PC-9 (cell line): ENCODE measurements at regions not wholly inside any gene's neighbourhood (a gene's known extent, or its start where the extent isn't known, plus 50 kb on each side); places are given as distances from the start of the nearest gene placed in this dataset.

Source experiments
- BruUV-seq: library from RNA; stranded (reverse); fragments of 400-500 nt; replicated peaks from 2 replicates; lab custom pipeline; 2021; lab: Mats Ljungman, UMichigan
- CTCF ChIA-PET: fragments of 300-600 bp; sonication (Branson Sonifier 250); formaldehyde crosslinking; loops from one replicate; lab custom pipeline; 2022; ENCODE audit warnings: antibody characterized with exemption; lab: Charles Lee
- POLR2A ChIA-PET: fragments of 300-600 bp; sonication (Branson Sonifier 250); formaldehyde crosslinking; loops from one replicate; lab custom pipeline; 2022; ENCODE audit warnings: antibody characterized with exemption; ENCODE audit not compliant: unreplicated experiment; lab: Charles Lee
- DNase-seq, 2 experiments: peaks; one replicate each; pipeline versions ENCODE4 v3.0.0 to v3.0.0-alpha.2; 2015 to 2022; ENCODE audit warnings: mixed read lengths in 1 of 2
- H2AFZ ChIP-seq: fragments of 200-600 bp; sonication (generic); 2 replicates; pipeline ENCODE4 v1.8.1; 2017; ENCODE audit warnings: antibody characterized with exemption
- H3F3A ChIP-seq: fragments of 200-600 bp; sonication (generic); 2 replicates; pipeline ENCODE4 v1.8.1; 2017; ENCODE audit warnings: antibody characterized with exemption, mild to moderate bottlenecking, low read depth; ENCODE audit not compliant: insufficient read depth
- H3K27ac ChIP-seq: fragments of 200-600 bp; sonication (generic); 2 replicates; pipeline ENCODE4 v1.6.1; 2016; ENCODE audit warnings: mixed run types
- H3K27me3 ChIP-seq: fragments of 200-600 bp; sonication (generic); 2 replicates; pipeline ENCODE4 v1.6.1; 2016; ENCODE audit warnings: low read depth, mixed run types; ENCODE audit not compliant: insufficient read depth
- H3K36me3 ChIP-seq: fragments of 200-600 bp; sonication (generic); 2 replicates; pipeline ENCODE4 v1.6.1; 2016; ENCODE audit warnings: low read depth, mixed run types
- H3K4me1 ChIP-seq: fragments of 200-600 bp; sonication (generic); replicated peaks from 2 replicates; pipeline ENCODE4 v1.6.1; 2016; ENCODE audit warnings: mixed run types; ENCODE audit not compliant: insufficient read depth
- H3K4me2 ChIP-seq: fragments of 200-600 bp; sonication (generic); 2 replicates; pipeline ENCODE4 v1.6.1; 2017; ENCODE audit warnings: mixed run types
- H3K4me3 ChIP-seq: fragments of 200-600 bp; sonication (generic); 2 replicates; pipeline ENCODE4 v1.6.1; 2016; ENCODE audit warnings: mixed run types
- H3K79me2 ChIP-seq: fragments of 200-600 bp; sonication (generic); 2 replicates; pipeline ENCODE4 v1.6.1; 2017; ENCODE audit warnings: low read depth, mixed run types
- H3K9me2 ChIP-seq: fragments of 200-600 bp; sonication (generic); 2 replicates; pipeline ENCODE4 v1.8.1; 2017; ENCODE audit warnings: mild to moderate bottlenecking; ENCODE audit not compliant: insufficient read depth
- H3K9me3 ChIP-seq: fragments of 200-600 bp; sonication (generic); 2 replicates; pipeline ENCODE4 v1.8.1; 2016; ENCODE audit warnings: low read depth; ENCODE audit not compliant: insufficient read depth
- H4K20me1 ChIP-seq: fragments of 200-600 bp; sonication (generic); 2 replicates; pipeline ENCODE4 v1.8.1; 2017; ENCODE audit not compliant: insufficient read depth
- EZH2 ChIP-seq: fragments of 200-600 bp; sonication (generic); IDR thresholded peaks from 2 replicates; pipeline ENCODE4 v1.8.0; 2017; ENCODE audit warnings: antibody characterized with exemption, low read depth
- intact Hi-C: fragments of 100-400 bp; cut with micrococcal nuclease; formaldehyde crosslinking; loops from one replicate; pipeline ENCODE4 v1.10.0; 2022; ENCODE audit not compliant: unreplicated experiment
- TF ChIP-seq, protein P1 (sequence below): fragments of 200-600 bp; sonication (generic); conservative IDR thresholded peaks from 2 replicates; pipeline ENCODE4 v1.6.1; 2017; ENCODE audit warnings: mixed run types, antibody characterized with exemption, mild to moderate bottlenecking, moderate library complexity

DNA sequence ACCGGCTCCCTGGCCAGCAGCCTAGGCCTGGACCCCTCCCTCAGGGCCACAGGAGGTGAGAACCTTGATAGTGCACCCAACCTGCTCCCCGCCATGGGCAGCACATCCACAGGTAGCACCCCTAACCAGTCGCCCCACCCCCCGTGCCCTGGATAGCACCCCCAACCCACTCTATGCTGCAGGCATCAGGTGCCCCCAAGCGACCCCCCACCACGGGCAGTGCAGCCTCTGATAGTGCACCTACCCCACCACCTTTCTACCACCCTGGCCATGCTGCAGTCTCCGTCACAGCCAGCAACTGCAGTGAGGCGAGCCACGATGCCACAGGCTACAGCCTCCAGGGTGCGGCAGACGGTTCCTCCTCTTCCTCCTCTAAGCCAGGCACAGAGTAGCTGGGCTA, 55.6 kb downstream of the SOWAHC start:
- Histone ChIP-seq H3K9me3 (no peaks in the 10 kb centered on the region), H3K4me1 (no peaks in the 10 kb centered on the region), H3K4me2 (no peak overlapping the region), H3K27me3 (no peaks in the 10 kb centered on the region), H3K79me2 (no peaks in the 10 kb centered on the region), H3F3A (no peaks in the 10 kb centered on the region), H2AFZ (no peak overlapping the region), H3K36me3 (no peaks in the 10 kb centered on the region), H4K20me1 (no peaks in the 10 kb centered on the region), H3K4me3 (no peak overlapping the region), H3K27ac (no peak overlapping the region), H3K9me2 (no peaks in the 10 kb centered on the region)
- no TSS peak for BruUV-seq
- ChIA-PET CTCF (no interaction called here), POLR2A (no interaction called here)
- DNase-seq = no peak
- intact Hi-C loops = no loop called here
- no peak for TF ChIP-seq EZH2
- TF ChIP-seq, protein P1, sequence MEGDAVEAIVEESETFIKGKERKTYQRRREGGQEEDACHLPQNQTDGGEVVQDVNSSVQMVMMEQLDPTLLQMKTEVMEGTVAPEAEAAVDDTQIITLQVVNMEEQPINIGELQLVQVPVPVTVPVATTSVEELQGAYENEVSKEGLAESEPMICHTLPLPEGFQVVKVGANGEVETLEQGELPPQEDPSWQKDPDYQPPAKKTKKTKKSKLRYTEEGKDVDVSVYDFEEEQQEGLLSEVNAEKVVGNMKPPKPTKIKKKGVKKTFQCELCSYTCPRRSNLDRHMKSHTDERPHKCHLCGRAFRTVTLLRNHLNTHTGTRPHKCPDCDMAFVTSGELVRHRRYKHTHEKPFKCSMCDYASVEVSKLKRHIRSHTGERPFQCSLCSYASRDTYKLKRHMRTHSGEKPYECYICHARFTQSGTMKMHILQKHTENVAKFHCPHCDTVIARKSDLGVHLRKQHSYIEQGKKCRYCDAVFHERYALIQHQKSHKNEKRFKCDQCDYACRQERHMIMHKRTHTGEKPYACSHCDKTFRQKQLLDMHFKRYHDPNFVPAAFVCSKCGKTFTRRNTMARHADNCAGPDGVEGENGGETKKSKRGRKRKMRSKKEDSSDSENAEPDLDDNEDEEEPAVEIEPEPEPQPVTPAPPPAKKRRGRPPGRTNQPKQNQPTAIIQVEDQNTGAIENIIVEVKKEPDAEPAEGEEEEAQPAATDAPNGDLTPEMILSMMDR = no peak

DNA sequence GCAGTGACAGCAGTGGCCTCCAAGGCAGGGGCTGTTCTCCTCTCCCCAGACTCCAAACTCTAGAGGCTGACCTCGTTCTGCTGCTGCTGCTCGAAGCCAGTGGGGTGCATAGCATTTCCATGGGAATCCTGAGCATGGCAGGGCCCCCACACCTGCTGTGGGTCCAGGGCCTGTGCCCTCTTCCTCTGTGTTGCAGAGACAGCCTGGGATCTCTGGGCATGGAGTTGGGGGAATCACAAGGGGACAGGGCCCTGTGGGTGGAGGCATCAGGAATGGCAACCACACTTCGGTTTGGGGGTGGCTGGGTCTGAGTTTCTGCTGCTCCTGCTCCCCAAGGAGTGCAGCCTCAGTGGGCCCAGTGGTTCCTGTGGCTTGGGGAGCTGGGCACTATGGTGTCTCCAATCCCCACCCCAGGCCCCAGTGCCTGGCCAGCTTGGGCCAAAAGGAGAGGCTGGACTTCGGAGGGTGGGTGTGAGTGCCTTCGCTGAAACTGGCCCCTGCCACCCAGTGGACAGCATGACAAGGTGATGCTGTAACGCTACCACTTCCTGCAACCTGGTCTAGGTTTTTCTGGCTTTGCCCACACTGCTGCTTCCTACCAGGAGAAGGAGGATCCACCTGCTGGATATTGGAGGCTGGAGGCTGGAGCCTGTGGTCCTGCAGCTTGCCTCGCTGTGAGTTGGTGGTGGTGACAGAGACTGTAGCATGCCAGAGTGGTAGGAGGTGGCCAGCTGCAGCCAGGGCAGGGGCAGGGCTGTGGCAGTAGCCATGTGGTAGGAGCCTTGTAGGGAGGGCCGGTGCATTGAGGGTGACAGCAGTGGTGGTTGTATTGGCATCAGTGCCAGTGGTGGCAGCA, 56.6 kb downstream of the SOWAHC start:
- CTCF ChIA-PET = no interaction called here
- TF ChIP-seq EZH2 = no peak
- H3K4me3 ChIP-seq = no peak overlapping the region
- H3K79me2 ChIP-seq = no peaks in the 10 kb centered on the region
- no TSS peak for BruUV-seq
- no peak overlapping the region for H3K27ac ChIP-seq
- intact Hi-C loops = no loop called here
- no peak overlapping the region for H3K4me2 ChIP-seq
- H3K4me1 ChIP-seq = no peaks in the 10 kb centered on the region
- H3K27me3 ChIP-seq = no peaks in the 10 kb centered on the region
- H3F3A ChIP-seq = no peaks in the 10 kb centered on the region
- no peaks in the 10 kb centered on the region for H4K20me1 ChIP-seq
- POLR2A ChIA-PET = interaction anchor here (0.5 kb wide), 1 partner anchor 61 kb away, joined by 7 read pairs; no protein-coding TSS in a partner anchor
- H3K9me3 ChIP-seq = no peaks in the 10 kb centered on the region
- DNase-seq = no peak
- H2AFZ ChIP-seq = no peak overlapping the region
- no peaks in the 10 kb centered on the region for H3K36me3 ChIP-seq
- no peaks in the 10 kb centered on the region for H3K9me2 ChIP-seq

DNA sequence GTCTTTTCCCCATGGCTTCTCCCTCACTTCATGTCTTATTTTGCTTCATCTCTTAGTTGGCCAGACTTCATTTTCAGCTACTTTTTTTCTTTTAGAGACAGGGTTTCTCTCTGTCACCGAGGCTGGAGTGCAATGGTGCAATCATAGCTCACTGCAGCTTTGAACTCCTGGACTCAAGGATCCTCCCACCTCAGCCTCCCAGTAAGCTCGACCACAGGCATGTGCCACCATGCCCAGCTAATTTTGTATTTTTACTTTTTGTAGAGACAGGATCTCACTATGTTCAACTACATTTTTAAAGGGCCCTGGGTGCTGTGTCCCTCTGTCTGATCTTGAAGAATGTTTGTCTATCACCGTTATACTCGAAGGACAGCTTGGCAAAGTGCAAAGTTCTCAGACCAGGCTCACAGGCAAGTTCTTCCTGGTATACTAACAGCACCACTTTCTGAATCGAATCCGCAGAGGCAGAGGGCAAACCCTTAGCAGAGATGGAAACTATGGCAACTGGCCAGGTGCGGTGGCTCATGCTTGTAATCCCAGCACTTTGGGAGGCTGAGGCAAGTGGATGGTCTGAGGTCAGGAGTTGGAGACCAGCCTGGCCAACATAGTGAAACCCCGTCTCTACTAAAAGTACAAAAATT, 60.9 kb downstream of the SOWAHC start:
- Histone ChIP-seq H3K4me1 (0 out of 2 replicates have a peak, but pooled peaks cover 4% of the 10 kb centered on the region), H3K9me3 (no peaks in the 10 kb centered on the region), H3K27ac (no peak overlapping the region), H3K4me3 (no peak overlapping the region), H3K4me2 (no peak overlapping the region), H3K27me3 (no peaks in the 10 kb centered on the region), H4K20me1 (no peaks in the 10 kb centered on the region), H3F3A (no peaks in the 10 kb centered on the region), H3K79me2 (no peaks in the 10 kb centered on the region), H3K36me3 (no peaks in the 10 kb centered on the region), H2AFZ (no peak overlapping the region), H3K9me2 (no peaks in the 10 kb centered on the region)
- DNase-seq = no peak
- BruUV-seq = no TSS peak
- ChIA-PET POLR2A (no interaction called here), CTCF (no interaction called here)
- intact Hi-C loops = no loop called here
- no peak for TF ChIP-seq EZH2
- TF ChIP-seq, protein P1 = no peak
